ENCODE measurements at regions not wholly inside any gene's neighbourhood (a gene's known extent, or its start where the extent isn't known, plus 50 kb on each side); places are given as distances from the start of the nearest gene placed in this dataset.

GRCh38 chr10:36283827-36284226 lies 641.7 kb upstream of the FZD8 start:
- ChIA-PET POLR2A (no interaction called here), CTCF (no interaction called here)
- Mint-ChIP-seq H3K36me3 (ENCODE audit: low read depth) (no peaks in the 10 kb centered on the region), H3K9me3 (peaks cover 23% of the 10 kb centered on the region), H3K4me1 (no peaks in the 10 kb centered on the region), H3K27me3 (no peaks in the 10 kb centered on the region), H3K4me3 (no peak overlapping the region), H3K27ac (no peak overlapping the region)
- no peak for DNase-seq

GRCh38 chr10:36281831-36282331 lies 639.8 kb upstream of the FZD8 start:
- Mint-ChIP-seq H3K4me1 (no peaks in the 10 kb centered on the region), H3K4me3 (no peak overlapping the region), H3K9me3 (peaks cover 20% of the 10 kb centered on the region), H3K27me3 (no peaks in the 10 kb centered on the region), H3K27ac (no peak overlapping the region), H3K36me3 (ENCODE audit: low read depth) (no peaks in the 10 kb centered on the region)
- CTCF ChIA-PET, result no interaction called here
- no peak for DNase-seq
- POLR2A ChIA-PET, result no interaction called here

- peaks cover 19% of the 10 kb centered on the region for H3K9me3 Mint-ChIP-seq
- no peaks in the 10 kb centered on the region for H3K36me3 Mint-ChIP-seq (ENCODE audit: low read depth)
- no peaks in the 10 kb centered on the region for H3K27me3 Mint-ChIP-seq
- H3K4me3 Mint-ChIP-seq, result no peak overlapping the region
- H3K4me1 Mint-ChIP-seq, result no peaks in the 10 kb centered on the region
- no peak overlapping the region for H3K27ac Mint-ChIP-seq
- POLR2A ChIA-PET, result no interaction called here
- DNase-seq, result no peak
- CTCF ChIA-PET, result no interaction called here
These were observed 638.9 kb upstream of the FZD8 start for GRCh38 chr10:36280890-36281499.

- ChIA-PET CTCF (no interaction called here), POLR2A (no interaction called here)
- DNase-seq, result no peak
- H3K9me3 Mint-ChIP-seq, result peaks cover 17% of the 10 kb centered on the region
- no peaks in the 10 kb centered on the region for H3K4me1 Mint-ChIP-seq
- no peak overlapping the region for H3K27ac Mint-ChIP-seq
- H3K27me3 Mint-ChIP-seq, result no peaks in the 10 kb centered on the region
- H3K36me3 Mint-ChIP-seq (ENCODE audit: low read depth), result no peaks in the 10 kb centered on the region
- H3K4me3 Mint-ChIP-seq, result no peak overlapping the region
These were observed 638.2 kb upstream of the FZD8 start for GRCh38 chr10:36280321-36280741.

GRCh38 chr10:36278176-36278575 lies 636.1 kb upstream of the FZD8 start:
- no peaks in the 10 kb centered on the region for H3K27me3 Mint-ChIP-seq

GRCh38 chr10:36277459-36277858 lies 635.4 kb upstream of the FZD8 start:
- Mint-ChIP-seq H3K27me3 (no peaks in the 10 kb centered on the region), H3K4me1 (no peaks in the 10 kb centered on the region), H3K4me3 (no peak overlapping the region), H3K9me3 (peaks cover 20% of the 10 kb centered on the region), H3K36me3 (ENCODE audit: low read depth) (no peaks in the 10 kb centered on the region), H3K27ac (no peak overlapping the region)
- CTCF ChIA-PET, result no interaction called here
- DNase-seq, result no peak
- POLR2A ChIA-PET, result no interaction called here

More at GRCh38 chr10:36278176-36278575, 636.1 kb upstream of the FZD8 start:
- Mint-ChIP-seq H3K4me1 (no peaks in the 10 kb centered on the region), H3K27ac (no peak overlapping the region), H3K9me3 (peaks cover 21% of the 10 kb centered on the region), H3K36me3 (ENCODE audit: low read depth) (no peaks in the 10 kb centered on the region), H3K4me3 (no peak overlapping the region)
- CTCF ChIA-PET, result no interaction called here
- DNase-seq, result no peak
- POLR2A ChIA-PET, result no interaction called here

GRCh38 chr10:36271627-36272340 lies 629.7 kb upstream of the FZD8 start:
- H3K9me3 Mint-ChIP-seq, result peaks cover 28% of the 10 kb centered on the region
- POLR2A ChIA-PET, result no interaction called here

GRCh38 chr10:36269222-36269621 lies 627.1 kb upstream of the FZD8 start:
- no peaks in the 10 kb centered on the region for H3K27me3 Mint-ChIP-seq
- CTCF ChIA-PET, result no interaction called here
- DNase-seq, result no peak
- H3K27ac Mint-ChIP-seq, result no peak overlapping the region
- H3K4me3 Mint-ChIP-seq, result no peak overlapping the region
- POLR2A ChIA-PET, result no interaction called here
- no peaks in the 10 kb centered on the region for H3K36me3 Mint-ChIP-seq (ENCODE audit: low read depth)
- H3K9me3 Mint-ChIP-seq, result peaks cover 14% of the 10 kb centered on the region
- H3K4me1 Mint-ChIP-seq, result no peaks in the 10 kb centered on the region

More at GRCh38 chr10:36271627-36272340, 629.7 kb upstream of the FZD8 start:
- Mint-ChIP-seq H3K4me3 (no peak overlapping the region), H3K36me3 (ENCODE audit: low read depth) (no peaks in the 10 kb centered on the region), H3K27ac (no peak overlapping the region), H3K27me3 (no peaks in the 10 kb centered on the region), H3K4me1 (no peaks in the 10 kb centered on the region)
- DNase-seq, result no peak
- CTCF ChIA-PET, result no interaction called here

- H3K27me3 Mint-ChIP-seq, result no peaks in the 10 kb centered on the region
- ChIA-PET POLR2A (no interaction called here), CTCF (no interaction called here)
- H3K9me3 Mint-ChIP-seq, result peaks cover 13% of the 10 kb centered on the region
- DNase-seq, result no peak
- H3K4me3 Mint-ChIP-seq, result no peak overlapping the region
- H3K4me1 Mint-ChIP-seq, result no peaks in the 10 kb centered on the region
- no peak overlapping the region for H3K27ac Mint-ChIP-seq
- no peaks in the 10 kb centered on the region for H3K36me3 Mint-ChIP-seq (ENCODE audit: low read depth)
These were observed 624.8 kb upstream of the FZD8 start for GRCh38 chr10:36266923-36267322.

- no peak for DNase-seq
- POLR2A ChIA-PET, result no interaction called here
- H3K27ac Mint-ChIP-seq, result no peak overlapping the region
- H3K27me3 Mint-ChIP-seq, result no peaks in the 10 kb centered on the region
- no peaks in the 10 kb centered on the region for H3K4me1 Mint-ChIP-seq
- peaks cover 10% of the 10 kb centered on the region for H3K9me3 Mint-ChIP-seq
- CTCF ChIA-PET, result no interaction called here
- no peaks in the 10 kb centered on the region for H3K36me3 Mint-ChIP-seq (ENCODE audit: low read depth)
- no peak overlapping the region for H3K4me3 Mint-ChIP-seq
These were observed 623.6 kb upstream of the FZD8 start for GRCh38 chr10:36265741-36266140.

- H3K9me3 Mint-ChIP-seq, result peaks cover 14% of the 10 kb centered on the region
- H3K36me3 Mint-ChIP-seq (ENCODE audit: low read depth), result no peaks in the 10 kb centered on the region
- H3K4me1 Mint-ChIP-seq, result no peaks in the 10 kb centered on the region
- CTCF ChIA-PET, result interaction anchor here (0.5 kb wide), 1 partner anchor 985 kb away, joined by 3 read pairs; no protein-coding TSS in a partner anchor
- no peaks in the 10 kb centered on the region for H3K27me3 Mint-ChIP-seq
- no peak for DNase-seq
- POLR2A ChIA-PET, result no interaction called here
- H3K27ac Mint-ChIP-seq, result no peak overlapping the region
- no peak overlapping the region for H3K4me3 Mint-ChIP-seq
These were observed 621.8 kb upstream of the FZD8 start for GRCh38 chr10:36263871-36264270.

GRCh38 chr10:36256948-36257356 lies 614.9 kb upstream of the FZD8 start:
- ChIA-PET POLR2A (no interaction called here), CTCF (no interaction called here)
- Mint-ChIP-seq H3K27me3 (no peaks in the 10 kb centered on the region), H3K9me3 (peaks cover 10% of the 10 kb centered on the region), H3K27ac (no peak overlapping the region), H3K36me3 (ENCODE audit: low read depth) (no peaks in the 10 kb centered on the region), H3K4me3 (no peak overlapping the region), H3K4me1 (no peaks in the 10 kb centered on the region)
- DNase-seq, result no peak

- no peak for DNase-seq
- Mint-ChIP-seq H3K27ac (no peak overlapping the region), H3K36me3 (ENCODE audit: low read depth) (no peaks in the 10 kb centered on the region), H3K4me3 (no peak overlapping the region), H3K27me3 (no peaks in the 10 kb centered on the region), H3K9me3 (peaks cover 10% of the 10 kb centered on the region), H3K4me1 (no peaks in the 10 kb centered on the region)
- POLR2A ChIA-PET, result no interaction called here
- CTCF ChIA-PET, result no interaction called here
These were observed 614.1 kb upstream of the FZD8 start for GRCh38 chr10:36256166-36256565.

GRCh38 chr10:36254199-36254598 lies 612.1 kb upstream of the FZD8 start:
- Mint-ChIP-seq H3K27ac (no peak overlapping the region), H3K4me1 (no peaks in the 10 kb centered on the region), H3K27me3 (no peaks in the 10 kb centered on the region), H3K9me3 (no peaks in the 10 kb centered on the region), H3K4me3 (no peak overlapping the region), H3K36me3 (ENCODE audit: low read depth) (no peaks in the 10 kb centered on the region)
- POLR2A ChIA-PET, result no interaction called here
- DNase-seq, result no peak
- CTCF ChIA-PET, result no interaction called here

All from activated CD4-positive, alpha-beta T cell treated with anti-CD3 and anti-CD28 coated beads, Interleukin-2, amount 10 ng/mL, durations not matched to agents 7 days and 5 days (primary cell).